ENCODE measurements at regions not wholly inside any gene's neighbourhood (a gene's known extent, or its start where the extent isn't known, plus 50 kb on each side); places are given as distances from the start of the nearest gene placed in this dataset.

DNA sequence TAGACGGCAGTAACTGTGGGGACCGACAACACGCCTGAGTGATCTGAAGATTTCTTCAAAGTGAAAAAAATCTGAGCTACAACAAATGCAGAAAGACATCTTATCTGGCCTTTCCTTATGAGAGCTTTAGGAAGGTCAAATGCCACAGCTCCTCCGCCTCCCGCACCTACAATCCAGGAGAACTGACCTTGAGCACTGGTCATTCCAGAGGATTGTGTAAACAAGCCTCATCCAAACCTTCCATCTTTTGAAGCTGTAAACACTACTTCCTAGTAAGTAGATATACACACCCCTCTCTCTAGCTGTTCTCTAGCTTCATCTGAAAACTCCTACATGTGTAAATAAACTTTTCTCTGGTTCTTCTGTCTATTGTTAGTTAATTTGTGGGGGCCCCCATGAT is 76.9 kb downstream of the CD24 start:
- H3K4me3 ChIP-seq (ENCODE audit: low read depth, low read length): no peak overlapping the region
- Mint-ChIP-seq H3K4me1 (ENCODE audit: low read depth, unreplicated experiment) (no peaks in the 10 kb centered on the region), H3K4me3 (ENCODE audit: unreplicated experiment) (no peak overlapping the region), H3K27ac (ENCODE audit: unreplicated experiment) (no peak overlapping the region), H3K27me3 (ENCODE audit: insufficient read depth, unreplicated experiment) (no peaks in the 10 kb centered on the region), H3K36me3 (ENCODE audit: insufficient read depth, unreplicated experiment) (no peaks in the 10 kb centered on the region), H3K9me3 (ENCODE audit: unreplicated experiment) (peaks cover 25% of the 10 kb centered on the region)
- H3K4me1 ChIP-seq: peaks cover 7% of the 10 kb centered on the region
- no TSS peak for BruUV-seq (replicated peaks)
- intact Hi-C loops (cut with micrococcal nuclease; ENCODE audit: unreplicated experiment): no loop called here
- no peaks in the 10 kb centered on the region for H3K36me3 ChIP-seq (ENCODE audit: control insufficient read depth, insufficient read depth, low read length)
- H3K9me3 ChIP-seq: peaks cover 5% of the 10 kb centered on the region; the same call in 1 of the 2 replicates
- ChIA-PET POLR2A (no interaction called here), CTCF (no interaction called here)
- H3K27me3 ChIP-seq (replicated peaks; ENCODE audit: control insufficient read depth, insufficient read depth, low read length): no peaks in the 10 kb centered on the region
- DNase-seq: peak in 1 of 2 experiments; percentile 54
- TF ChIP-seq, protein P1, sequence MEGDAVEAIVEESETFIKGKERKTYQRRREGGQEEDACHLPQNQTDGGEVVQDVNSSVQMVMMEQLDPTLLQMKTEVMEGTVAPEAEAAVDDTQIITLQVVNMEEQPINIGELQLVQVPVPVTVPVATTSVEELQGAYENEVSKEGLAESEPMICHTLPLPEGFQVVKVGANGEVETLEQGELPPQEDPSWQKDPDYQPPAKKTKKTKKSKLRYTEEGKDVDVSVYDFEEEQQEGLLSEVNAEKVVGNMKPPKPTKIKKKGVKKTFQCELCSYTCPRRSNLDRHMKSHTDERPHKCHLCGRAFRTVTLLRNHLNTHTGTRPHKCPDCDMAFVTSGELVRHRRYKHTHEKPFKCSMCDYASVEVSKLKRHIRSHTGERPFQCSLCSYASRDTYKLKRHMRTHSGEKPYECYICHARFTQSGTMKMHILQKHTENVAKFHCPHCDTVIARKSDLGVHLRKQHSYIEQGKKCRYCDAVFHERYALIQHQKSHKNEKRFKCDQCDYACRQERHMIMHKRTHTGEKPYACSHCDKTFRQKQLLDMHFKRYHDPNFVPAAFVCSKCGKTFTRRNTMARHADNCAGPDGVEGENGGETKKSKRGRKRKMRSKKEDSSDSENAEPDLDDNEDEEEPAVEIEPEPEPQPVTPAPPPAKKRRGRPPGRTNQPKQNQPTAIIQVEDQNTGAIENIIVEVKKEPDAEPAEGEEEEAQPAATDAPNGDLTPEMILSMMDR (IDR thresholded peaks at IDR 0.05; ENCODE audit: insufficient read depth in 1 of 2, low read depth in 1 of 2, low read length in 1 of 2, severe bottlenecking in 1 of 2, unreplicated experiment in 1 of 2): no peak

DNA sequence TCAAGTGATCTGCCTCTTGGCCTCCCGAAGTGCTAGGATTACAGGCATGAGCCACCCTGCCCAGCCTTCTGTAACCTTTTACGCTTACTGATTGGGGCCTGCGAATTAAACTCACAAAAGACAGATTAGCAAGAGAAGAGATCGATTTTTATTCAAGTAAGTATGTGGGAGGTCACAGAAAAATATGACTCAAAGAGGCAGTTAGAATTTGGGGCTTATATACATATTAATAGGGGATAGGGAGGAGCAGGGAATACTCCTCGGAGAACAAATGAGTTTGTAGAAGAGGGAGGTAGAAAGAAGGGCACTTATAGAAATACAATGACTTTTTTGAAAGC is 78.9 kb downstream of the CD24 start:
- H3K4me1 Mint-ChIP-seq (ENCODE audit: low read depth, unreplicated experiment): no peaks in the 10 kb centered on the region
- intact Hi-C loops (cut with micrococcal nuclease; ENCODE audit: unreplicated experiment): no loop called here
- H3K27ac Mint-ChIP-seq (ENCODE audit: unreplicated experiment): no peak overlapping the region
- H3K9me3 ChIP-seq: no peaks in the 10 kb centered on the region
- no peak overlapping the region for H3K4me3 ChIP-seq (ENCODE audit: low read depth, low read length)
- POLR2A ChIA-PET: no interaction called here
- H3K4me1 ChIP-seq: peaks cover 19% of the 10 kb centered on the region
- DNase-seq: no peak
- no peaks in the 10 kb centered on the region for H3K36me3 Mint-ChIP-seq (ENCODE audit: insufficient read depth, unreplicated experiment)
- H3K27me3 ChIP-seq (replicated peaks; ENCODE audit: control insufficient read depth, insufficient read depth, low read length): no peaks in the 10 kb centered on the region
- peaks cover 14% of the 10 kb centered on the region for H3K9me3 Mint-ChIP-seq (ENCODE audit: unreplicated experiment)
- TF ChIP-seq, protein P1 (IDR thresholded peaks at IDR 0.05; ENCODE audit: insufficient read depth in 1 of 2, low read depth in 1 of 2, low read length in 1 of 2, severe bottlenecking in 1 of 2, unreplicated experiment in 1 of 2): no peak
- BruUV-seq (replicated peaks): no TSS peak
- no peak overlapping the region for H3K4me3 Mint-ChIP-seq (ENCODE audit: unreplicated experiment)
- no peaks in the 10 kb centered on the region for H3K36me3 ChIP-seq (ENCODE audit: control insufficient read depth, insufficient read depth, low read length)
- no peaks in the 10 kb centered on the region for H3K27me3 Mint-ChIP-seq (ENCODE audit: insufficient read depth, unreplicated experiment)
- CTCF ChIA-PET: no interaction called here

DNA sequence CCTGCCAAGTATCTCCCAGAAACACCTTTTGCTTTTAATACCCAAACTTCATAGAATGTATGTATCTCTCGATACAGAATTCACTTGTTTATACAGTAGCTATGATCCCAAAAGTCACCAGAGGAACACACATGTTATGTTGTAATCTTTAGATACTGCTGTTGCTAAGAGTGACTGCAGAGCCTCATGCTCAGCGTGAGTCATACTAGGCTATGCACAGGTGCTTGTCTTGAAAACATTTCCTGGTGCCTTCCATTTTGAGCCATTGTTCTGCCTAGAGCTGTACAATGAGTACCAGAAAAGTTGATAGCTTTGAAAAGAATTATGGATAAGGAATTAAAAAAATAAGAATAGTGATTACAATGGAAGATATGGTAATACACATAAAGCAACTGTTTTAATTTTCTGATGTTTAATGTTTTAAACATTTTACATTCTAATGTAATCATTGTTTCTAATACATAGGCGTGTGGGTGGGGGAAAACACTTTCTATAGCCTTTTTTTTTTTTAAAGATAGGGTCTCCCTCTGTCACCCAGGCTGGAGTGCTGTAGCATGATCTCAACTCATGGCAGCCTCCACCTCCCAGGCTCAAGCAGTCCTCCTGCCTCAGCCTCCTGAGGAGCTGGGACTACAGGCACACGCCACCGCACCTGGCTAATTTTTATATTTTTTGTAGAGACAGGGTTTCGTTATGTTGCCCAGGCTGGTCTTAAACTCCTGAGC is 79.4 kb downstream of the CD24 start:
- no peaks in the 10 kb centered on the region for H3K4me1 Mint-ChIP-seq (ENCODE audit: low read depth, unreplicated experiment)
- no TSS peak for BruUV-seq (replicated peaks)
- no peak for DNase-seq
- no peaks in the 10 kb centered on the region for H3K36me3 ChIP-seq (ENCODE audit: control insufficient read depth, insufficient read depth, low read length)
- peaks cover 22% of the 10 kb centered on the region for H3K4me1 ChIP-seq
- no peaks in the 10 kb centered on the region for H3K27me3 ChIP-seq (replicated peaks; ENCODE audit: control insufficient read depth, insufficient read depth, low read length)
- H3K36me3 Mint-ChIP-seq (ENCODE audit: insufficient read depth, unreplicated experiment): no peaks in the 10 kb centered on the region
- intact Hi-C loops (cut with micrococcal nuclease; ENCODE audit: unreplicated experiment): no loop called here
- no peaks in the 10 kb centered on the region for H3K27me3 Mint-ChIP-seq (ENCODE audit: insufficient read depth, unreplicated experiment)
- H3K9me3 ChIP-seq: no peaks in the 10 kb centered on the region
- TF ChIP-seq, protein P1 (IDR thresholded peaks at IDR 0.05; ENCODE audit: insufficient read depth in 1 of 2, low read depth in 1 of 2, low read length in 1 of 2, severe bottlenecking in 1 of 2, unreplicated experiment in 1 of 2): no peak
- peaks cover 10% of the 10 kb centered on the region for H3K9me3 Mint-ChIP-seq (ENCODE audit: unreplicated experiment)
- ChIA-PET CTCF (no interaction called here), POLR2A (no interaction called here)
- H3K4me3 Mint-ChIP-seq (ENCODE audit: unreplicated experiment): no peak overlapping the region
- no peak overlapping the region for H3K27ac Mint-ChIP-seq (ENCODE audit: unreplicated experiment)
- no peak overlapping the region for H3K4me3 ChIP-seq (ENCODE audit: low read depth, low read length)

Data from Caco-2 (cell line).